Retina (tissue), 1 donor: ENCODE measurements at regions not wholly inside any gene's neighbourhood (a gene's known extent, or its start where the extent isn't known, plus 50 kb on each side); places are given as distances from the start of the nearest gene placed in this dataset.

Source experiments
- DNase-seq: peaks from one replicate; pipeline ENCODE4 v3.0.0-alpha.2; 2016

DNA sequence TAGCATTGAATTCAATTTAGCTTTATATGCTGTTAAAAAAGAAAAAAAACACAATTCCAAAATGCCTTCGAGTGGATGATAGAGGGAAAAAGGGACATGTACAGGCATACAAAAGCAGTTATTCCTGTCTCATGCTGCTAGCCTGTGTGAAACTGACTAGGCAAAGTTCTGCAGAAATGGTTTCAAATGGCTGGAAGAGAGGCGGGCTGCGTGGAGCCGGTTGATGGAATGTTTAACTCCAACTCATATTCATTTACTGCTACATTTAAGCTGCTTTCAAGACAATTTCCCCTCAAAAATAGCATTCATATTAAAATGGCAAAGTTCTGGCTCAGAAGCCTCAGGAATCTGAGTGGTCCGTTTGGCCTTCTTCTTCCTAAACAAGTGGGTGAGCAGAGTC lies 143.8 kb upstream of the PPARGC1A start:
- no peak for DNase-seq

DNA sequence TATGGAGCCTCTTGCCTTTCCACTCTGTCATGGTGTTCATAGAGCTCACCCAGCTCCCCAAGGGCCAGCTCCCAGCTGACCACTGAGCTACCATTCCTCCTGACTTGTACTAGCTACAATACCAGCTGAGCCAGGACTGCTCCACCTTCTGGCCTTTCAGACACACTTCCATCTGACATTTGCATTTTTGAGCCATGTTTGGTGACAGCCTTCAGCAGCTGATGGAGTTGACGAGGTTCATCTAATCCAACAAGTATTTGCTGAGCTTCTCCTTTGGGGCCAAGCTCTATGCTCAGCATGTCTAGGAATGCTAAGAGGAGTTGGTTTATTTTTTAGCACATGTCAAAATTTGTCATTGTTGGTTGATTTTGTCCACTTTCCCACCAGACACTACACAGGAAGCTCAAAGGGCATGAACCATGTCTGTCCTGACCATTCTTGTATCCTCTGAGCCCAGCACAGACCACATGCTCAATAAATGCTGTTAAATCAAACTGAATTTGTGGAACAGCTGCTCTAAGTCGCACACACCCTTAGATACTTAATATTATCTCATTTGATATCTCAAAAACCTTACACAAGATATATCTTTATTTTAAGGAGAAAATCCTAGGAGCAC lies 142.6 kb upstream of the PPARGC1A start:
- DNase-seq: no peak

DNA sequence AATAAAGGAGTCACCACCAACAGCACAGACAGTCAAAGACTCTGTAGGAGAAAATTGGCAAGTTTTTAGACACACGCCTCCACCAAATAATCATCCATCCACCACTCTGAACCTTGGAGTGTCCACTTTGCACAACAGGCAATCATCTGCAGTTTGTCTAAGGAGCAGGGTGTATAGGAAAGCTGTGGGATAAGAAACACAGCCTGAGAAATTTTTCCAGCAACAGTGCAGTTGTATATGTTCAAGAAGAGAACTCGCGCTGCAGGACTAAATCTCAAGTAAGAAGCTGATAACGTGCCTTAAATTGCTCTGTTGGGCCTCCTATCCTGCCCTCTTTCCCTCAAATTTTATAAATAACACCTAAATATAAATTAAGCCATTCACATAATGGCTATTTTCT lies 136.7 kb upstream of the PPARGC1A start:
- no peak for DNase-seq

DNA sequence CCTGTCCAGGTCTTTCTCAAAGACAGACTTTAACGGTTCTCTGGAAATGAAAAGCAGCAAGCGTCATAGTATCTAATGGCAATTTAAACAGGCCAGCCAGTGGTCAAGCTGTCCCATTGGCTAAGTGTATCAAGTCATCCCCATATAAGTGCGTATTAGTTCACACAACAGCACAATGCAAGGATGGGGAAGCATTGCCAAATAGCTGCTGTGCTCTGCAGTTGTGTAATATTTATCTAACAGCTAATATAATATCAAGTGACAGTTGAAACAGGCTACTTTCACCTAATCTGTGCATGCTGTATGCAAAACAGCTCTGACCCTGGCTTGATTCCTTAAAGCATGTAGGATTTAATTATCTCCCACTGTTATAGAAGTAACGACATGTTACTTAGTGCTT lies 134.8 kb upstream of the PPARGC1A start:
- no peak for DNase-seq

DNA sequence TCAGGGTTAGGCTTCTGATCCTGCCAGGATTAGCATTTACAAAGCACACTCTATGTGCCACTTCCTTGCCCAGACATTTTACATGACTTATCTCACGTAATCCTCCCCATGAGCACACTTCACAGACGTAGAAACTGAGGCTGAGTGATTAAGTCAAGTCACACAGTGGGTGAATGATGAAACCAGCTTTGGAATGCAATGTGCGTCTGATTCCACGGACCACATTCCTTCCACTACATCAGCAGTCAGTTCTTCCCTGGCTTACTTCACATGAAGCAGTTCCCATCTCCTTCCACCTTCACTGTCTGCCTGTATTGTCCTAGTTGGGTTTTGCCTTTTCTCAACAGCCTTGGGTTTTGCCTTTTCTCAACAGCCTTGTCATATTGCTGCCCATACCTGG lies 134.3 kb upstream of the PPARGC1A start:
- no peak for DNase-seq

DNA sequence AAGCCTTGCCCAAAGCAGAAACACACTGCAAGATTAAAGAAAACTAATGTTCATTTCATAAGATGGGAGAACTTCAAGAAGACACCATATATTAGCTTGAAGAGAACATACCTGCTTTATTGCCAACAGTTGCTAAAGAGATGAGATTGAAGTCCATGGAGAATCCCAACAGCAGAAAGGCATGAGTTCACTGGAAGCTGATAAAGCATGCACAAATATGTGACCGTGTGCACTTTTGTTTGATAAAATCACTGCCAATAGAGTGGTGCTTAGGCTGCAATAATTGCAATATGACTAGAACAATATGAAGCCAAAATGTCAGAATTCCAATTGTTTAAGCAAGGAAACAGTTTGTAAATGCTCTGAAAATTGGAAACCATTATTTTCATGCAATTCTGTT lies 125.9 kb upstream of the PPARGC1A start:
- no peak for DNase-seq

DNA sequence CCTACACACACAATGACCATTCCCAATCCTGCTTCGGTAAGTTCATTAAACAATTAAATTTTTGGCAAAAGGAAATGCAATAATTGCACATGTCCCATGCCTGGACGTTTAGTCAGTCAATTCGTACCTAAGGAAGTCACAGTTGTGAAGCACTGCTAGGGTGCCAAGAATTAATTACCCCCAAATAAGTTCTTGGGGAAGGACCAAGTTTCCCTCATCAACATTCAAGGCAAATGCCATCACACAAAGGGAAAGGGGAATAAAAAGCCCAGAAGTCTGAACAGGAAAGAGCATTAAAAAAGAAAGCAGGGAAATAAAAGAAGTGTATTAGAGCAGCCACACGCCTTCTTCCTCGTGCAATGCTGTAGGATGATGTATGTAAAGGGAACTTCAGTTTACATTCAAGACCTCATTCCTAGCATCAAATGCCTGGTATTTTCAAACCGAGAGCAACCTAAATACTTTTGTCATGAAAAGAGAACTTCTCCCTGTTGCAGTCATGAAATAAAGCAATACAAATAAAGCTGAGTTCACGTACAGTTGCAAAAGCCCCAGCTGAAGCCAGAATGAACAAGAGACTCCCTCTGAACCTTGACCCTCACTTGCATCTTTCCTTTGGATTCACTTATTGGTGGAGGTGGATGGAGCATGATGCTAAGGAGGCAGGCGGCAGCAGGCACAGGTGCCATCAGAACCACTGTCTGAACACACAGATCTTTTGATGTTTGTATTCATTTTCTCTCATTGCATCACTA lies 124.0 kb upstream of the PPARGC1A start:
- no peak for DNase-seq

DNA sequence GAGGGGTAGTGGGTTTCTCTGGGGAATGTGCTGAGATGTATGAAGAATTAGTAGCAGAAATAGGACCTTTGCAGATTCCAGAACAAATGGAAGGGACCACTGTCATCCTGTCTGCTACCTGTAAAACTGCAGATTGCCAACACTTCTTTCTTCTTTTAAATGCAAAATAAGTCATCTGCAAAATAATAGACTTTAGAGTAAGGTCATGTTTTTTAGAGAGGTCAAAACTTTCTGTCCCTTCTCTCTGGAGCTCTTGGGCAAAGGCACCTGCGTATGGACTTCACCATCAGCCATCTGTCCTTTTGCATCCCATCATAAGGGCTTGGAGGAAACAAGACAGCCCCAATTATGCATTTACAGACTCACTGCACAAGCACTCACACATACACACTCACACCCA lies 121.1 kb upstream of the PPARGC1A start:
- DNase-seq: no peak

DNA sequence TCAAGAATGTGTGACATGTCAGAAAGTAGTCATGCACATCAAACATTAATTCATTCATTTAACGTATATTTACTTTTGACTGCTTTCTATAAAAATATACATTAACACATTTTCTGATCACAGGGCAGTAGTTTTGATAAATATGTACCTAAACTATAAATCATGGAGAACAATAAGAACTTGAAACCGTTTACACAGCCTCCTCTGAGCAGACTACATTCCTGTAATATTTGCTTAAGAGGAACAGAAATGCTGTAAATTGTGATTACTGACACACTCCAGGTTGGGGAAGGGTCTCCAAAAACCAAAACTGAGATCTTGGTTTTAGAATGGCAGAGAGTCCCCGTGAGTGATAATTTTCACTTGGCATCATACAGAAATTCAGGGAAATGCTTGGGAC lies 120.7 kb upstream of the PPARGC1A start:
- DNase-seq: no peak

DNA sequence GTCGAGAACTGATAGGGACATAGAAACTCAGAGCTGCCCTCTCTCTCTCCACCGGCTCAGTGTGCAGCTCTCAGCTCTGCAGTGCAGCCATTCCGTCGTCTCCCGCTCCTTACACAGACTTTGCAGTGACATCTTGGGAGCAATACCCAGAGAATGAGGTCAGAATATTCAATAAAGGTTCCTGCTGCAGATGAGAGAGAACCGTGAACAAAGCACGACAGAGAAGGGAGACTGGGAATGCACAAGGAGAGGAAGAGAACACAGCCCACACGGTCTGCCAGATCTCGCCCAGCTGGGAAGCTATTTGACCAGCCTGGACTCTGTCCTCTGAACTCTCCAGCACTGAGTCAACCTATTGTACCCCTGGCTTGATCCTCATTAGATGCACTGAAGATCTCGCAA lies 118.0 kb upstream of the PPARGC1A start:
- peak; percentile 53 for DNase-seq

DNA sequence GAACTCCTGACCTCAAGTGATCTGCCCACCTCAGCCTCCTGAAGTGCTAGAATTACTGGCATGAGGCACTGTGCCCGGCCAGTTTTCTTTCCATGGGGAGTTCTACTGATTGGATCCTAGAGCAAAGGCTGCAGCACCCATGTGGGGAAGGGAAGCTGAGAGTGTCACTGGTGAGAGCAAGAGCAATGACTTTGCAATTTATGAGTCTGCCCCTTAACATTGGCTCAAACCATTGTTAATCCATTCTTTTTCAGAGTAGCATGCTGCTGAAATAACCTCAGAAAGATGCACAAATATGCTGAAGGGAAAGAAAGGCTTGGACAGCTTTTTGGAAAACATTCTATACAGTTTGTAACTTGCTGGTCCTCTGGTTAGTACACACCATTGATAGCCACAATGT lies 116.4 kb upstream of the PPARGC1A start:
- no peak for DNase-seq

DNA sequence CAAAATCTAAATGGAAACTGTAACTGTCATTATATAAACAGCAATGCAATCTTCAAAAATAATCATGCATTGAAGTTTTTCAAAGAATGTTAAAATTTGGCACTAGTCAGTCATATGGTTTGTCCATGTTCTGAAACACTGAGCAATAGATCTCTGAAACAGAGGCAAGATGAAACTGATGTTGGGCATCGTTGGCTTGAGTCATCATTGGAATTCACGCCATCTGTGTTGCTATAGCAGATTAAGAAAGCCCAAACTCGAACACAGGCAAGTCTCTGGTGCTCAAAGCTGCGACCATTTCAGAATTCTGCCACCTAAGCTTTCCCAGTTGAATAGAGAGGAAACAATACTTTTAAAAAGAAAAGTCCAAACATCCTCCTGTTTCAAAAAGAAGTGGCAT lies 114.1 kb upstream of the PPARGC1A start:
- no peak for DNase-seq

DNA sequence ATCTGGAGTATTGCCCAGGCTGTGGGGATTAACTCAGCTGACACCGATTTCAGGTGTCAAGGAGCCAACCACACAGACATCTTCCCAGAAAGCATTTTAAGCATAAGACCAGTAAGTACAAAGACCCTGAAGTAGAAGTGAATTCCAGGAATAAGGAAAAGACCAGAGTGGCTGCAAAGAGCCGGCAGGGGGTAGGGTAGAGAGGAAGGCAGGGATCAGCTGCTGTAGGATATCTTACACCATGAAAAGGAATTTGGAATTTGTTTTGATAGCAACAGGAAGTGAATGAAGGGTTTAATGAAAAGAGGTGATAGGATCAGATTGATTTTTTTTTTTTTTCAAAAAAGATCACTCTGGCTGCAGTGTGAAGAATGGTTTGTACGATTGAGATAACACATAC lies 113.6 kb upstream of the PPARGC1A start:
- DNase-seq: no peak

DNA sequence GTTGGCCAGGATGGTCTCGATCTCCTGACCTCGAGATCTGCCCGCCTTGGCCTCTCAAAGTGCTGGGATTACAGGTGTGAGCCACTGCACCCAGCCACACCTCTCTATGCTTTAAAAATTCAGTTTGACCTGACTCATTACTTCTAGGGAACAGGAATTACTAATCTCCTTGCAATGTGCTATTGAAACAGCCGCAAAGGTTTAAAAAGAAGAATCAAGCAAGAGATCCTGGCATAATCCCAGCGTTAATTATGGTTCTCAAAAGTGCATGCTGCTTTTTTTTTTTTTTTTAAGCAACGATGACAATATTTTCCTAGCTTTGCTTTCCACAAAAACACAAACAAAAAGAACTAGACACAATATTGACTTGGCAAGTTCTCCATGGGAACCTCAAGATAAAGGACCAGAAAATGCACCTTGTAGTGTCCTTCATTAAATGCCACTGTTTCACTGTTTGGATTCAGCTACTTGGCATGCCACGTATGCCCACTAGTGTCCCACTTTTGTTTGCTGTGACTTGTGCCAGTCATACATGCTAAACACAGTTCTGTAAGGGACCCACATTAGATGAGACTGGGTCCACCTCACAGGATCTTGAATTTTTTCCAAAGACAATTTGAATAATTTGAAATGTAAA lies 112.6 kb upstream of the PPARGC1A start:
- DNase-seq: no peak

DNA sequence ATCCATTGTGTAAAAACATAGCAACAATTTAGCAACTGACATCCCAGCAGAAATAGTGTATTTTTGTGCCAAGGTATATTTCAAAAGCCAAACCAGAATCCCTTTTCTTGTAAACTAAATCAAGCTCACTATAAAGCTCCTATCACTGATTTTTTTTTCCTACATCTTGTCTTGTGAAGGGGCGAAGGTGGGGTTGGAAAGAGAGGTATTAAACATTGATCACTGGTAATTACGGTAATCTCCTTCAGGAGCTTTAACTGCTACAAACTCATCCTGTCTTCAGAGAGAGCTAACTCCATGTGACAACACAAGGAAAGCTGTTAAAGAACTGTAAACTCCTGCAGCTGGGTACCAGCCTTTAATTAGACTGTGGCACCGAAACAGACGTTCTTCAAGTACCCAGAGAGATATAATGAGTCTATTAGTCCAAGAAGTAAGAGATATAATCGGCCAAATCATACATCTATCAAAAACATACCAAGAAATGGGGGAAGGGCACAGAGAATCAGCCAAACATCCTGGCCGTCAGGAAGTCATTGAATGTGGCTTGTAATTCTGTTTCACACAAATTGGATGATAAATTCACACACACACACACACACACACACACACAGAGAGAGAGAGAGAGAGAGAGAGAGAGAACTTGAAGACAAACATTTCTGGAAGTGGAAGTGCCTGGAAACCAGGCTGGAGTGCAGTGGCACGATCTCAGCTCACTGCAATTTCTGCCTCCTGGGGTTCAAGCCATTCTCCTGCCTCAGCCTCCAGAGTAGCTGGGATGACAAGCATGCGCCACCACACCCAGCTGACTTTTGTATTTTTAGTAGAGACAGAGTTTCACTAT lies 111.9 kb upstream of the PPARGC1A start:
- DNase-seq: peak; percentile 41

DNA sequence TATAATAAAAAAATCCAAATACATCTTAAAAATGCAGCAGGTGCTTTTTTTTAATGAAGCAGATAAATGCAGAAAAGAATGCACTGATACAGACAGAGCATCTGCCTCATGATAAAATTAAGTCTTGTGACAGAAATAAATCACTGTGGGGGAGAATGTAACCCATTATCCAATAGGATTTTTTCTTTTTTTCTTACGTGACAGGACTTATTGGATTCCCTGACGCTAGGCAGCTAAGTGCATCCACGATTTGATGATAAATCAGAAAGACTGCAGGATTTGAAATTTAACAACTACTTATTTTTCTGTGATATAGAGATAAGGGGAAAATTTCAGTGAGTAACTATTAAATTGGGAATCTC lies 110.6 kb upstream of the PPARGC1A start:
- DNase-seq: no peak

DNA sequence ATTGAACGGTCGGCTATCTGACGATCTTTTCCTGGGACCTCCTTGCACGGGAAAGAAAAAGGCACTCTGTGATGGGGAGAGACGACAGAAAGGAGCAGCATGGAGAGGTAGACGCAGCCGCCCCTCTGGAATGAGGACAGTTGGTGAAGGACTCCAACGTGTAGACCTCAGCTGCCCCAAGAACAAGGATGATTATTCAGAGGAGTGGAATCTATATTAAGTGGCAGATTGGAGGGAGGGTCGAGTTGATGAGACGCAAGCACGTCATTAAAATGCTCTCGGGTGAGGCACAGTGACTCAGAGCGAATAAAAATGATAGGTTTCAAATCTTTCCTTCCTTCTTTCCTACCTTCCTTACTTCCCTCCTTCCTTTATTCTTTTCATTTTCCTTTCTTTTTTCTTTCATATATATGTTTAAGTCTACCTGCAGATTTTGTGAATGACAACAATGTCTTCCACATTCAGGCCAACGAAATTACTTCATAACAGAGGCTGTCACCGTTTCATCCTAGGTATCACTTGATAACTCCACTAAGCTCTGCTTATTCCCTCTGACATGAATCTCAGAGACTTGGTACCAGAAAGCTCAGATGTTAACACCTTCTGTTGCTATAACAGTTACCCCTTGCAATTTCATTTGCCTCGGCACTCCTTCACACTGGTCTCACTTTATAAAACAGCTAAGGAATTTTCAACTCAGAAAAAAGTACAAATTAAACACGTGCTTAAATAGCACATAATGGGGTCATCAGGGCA lies 110.0 kb upstream of the PPARGC1A start:
- DNase-seq: no peak

DNA sequence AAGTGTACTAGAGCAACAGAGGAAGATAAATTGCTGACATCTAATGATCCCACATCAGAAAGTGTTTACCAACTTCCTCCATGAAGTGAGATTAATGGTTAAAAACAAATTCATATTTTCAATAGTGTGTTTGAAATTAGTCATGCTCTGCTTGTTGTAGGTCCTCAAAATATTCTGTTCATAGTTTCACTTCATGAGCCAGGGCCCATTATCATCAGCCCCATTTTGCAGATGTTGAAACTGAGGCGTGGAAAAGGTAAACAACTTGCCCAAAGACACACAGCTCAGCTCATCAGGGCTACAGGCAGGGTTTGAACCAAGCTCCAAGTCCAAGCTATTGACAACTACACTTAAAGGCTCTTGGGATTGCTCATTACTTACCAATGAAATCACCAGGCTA lies 103.5 kb upstream of the PPARGC1A start:
- no peak for DNase-seq

DNA sequence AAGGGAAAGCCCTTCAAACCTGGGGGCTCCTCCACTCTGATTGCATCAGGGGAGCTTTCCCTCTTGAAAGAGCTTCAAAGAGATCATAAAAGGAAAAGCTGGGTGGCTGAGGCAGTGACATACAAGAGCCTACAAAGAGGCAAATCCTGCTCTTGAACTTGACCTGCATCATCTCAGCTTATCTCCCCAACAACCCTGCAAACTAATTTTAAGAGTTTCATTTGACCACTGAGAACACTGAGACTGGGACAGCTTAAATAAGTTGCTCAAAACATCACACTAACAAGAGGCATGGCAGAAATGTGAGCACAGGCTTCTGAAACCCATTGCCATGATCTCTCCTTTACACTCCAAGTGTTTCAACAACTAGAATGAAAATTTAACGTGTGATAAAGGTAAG lies 101.6 kb upstream of the PPARGC1A start:
- DNase-seq: no peak

DNA sequence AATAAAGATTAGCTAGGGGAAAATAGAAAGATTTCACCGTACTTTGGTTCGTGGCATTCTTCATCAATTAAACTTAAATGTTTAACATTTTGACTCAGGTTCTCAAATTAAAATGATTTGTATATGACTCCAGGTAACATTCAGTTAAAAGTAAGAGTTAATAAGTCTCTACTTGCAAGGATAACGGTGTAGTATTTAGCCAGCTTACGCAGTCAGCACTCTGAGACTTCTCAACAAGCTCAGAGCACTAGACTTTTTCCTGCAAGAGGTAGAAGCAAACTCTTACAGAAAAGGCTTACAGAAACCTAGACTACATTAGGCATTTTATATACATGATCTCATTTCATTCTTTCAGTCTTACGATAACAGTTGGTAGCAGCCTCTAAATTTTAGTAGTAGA lies 96.4 kb upstream of the PPARGC1A start:
- no peak for DNase-seq

DNA sequence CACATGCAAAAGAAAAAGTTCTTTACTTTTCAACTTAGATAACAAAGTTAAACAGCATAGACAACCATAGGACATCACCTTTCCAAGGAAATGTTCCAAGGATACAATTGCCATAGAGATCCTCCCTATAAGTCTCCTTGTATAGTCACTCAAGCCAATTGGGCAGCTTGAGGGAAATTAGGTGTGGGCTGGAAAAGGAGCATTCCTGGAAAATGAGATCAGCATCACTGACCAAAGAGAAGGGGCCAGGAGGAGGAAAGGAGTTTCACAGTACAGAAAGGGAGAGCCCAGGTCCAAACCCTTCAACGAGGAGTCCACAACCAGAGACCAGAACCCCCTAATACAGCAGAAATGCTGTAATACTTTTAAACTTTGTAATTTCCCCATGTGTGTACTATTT lies 91.5 kb upstream of the PPARGC1A start:
- DNase-seq: no peak

DNA sequence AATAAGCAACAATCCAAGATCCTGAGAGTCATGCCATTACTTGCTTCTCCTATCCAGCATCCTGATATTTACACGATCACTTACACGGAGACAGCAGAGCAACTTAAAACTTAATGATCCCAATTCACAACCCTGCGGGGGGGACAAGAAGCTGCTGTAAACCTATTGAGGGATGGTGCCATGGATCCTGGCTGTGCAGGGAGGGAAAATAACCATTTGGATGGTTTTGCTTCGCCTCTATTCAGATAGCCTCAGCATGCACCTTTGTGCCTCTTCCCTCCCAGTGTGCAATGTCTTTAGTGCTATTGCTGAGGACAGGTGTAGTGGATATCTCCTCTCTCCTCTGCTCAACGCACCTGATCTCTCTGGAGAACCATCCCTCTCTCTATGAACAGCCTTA lies 89.7 kb upstream of the PPARGC1A start:
- no peak for DNase-seq

DNA sequence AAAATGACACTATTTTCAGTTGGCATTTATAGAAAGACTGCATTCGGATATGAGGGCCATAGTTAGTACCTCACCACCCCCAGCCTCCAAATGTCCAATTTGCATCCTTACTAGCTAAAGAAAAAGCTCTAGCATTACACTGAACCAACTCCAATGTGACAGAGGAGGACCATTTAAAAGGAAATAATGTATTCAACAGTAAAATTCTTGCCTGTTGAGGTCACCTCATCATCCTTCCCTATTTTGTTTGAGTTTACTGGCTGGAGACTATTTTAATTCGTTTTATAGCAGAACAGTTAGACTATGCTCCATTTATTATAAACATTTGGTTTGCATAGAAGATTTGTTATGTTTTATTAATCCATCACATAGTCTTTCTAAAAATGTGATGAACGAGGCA lies 88.2 kb upstream of the PPARGC1A start:
- no peak for DNase-seq
